Suprapubic skin (tissue), 4 donors: ENCODE measurements at regions not wholly inside any gene's neighbourhood (a gene's known extent, or its start where the extent isn't known, plus 50 kb on each side); places are given as distances from the start of the nearest gene placed in this dataset.

Source experiments
- DNase-seq, 2 donors: peaks; one replicate each; pipeline ENCODE4 v3.0.0-alpha.2; 2019; ENCODE audit warnings: low spot score in 2 of 2
- H3K27ac ChIP-seq: fragments of 200-600 bp; sonication (generic); one replicate; pipeline ENCODE4 v1.5.1; 2019
- H3K27me3 ChIP-seq: fragments of 200-600 bp; sonication (generic); one replicate; pipeline ENCODE4 v1.5.1; 2019
- H3K36me3 ChIP-seq: fragments of 200-600 bp; sonication (generic); one replicate; pipeline ENCODE4 v1.5.1; 2019
- H3K4me1 ChIP-seq: fragments of 200-600 bp; sonication (generic); one replicate; pipeline ENCODE4 v1.5.1; 2019
- H3K4me3 ChIP-seq: fragments of 200-600 bp; sonication (generic); one replicate; pipeline ENCODE4 v1.5.1; 2019; ENCODE audit warnings: mild to moderate bottlenecking
- H3K9me3 ChIP-seq: fragments of 200-600 bp; sonication (generic); one replicate; pipeline ENCODE4 v1.5.1; 2019
- EP300 ChIP-seq: sonication (generic); formaldehyde crosslinking; IDR thresholded peaks from one replicate; pipeline ENCODE4 v1.6.1; 2017; ENCODE audit warnings: antibody characterized with exemption
- POLR2A ChIP-seq, 2 donors: fragments of 450-650 bp; IDR thresholded peaks; one replicate each; pipeline ENCODE4 v1.6.1; 2017; ENCODE audit warnings: antibody characterized with exemption in 2 of 2, mild to moderate bottlenecking in 2 of 2, moderate library complexity in 2 of 2
- POLR2AphosphoS5 ChIP-seq, 3 donors: sonication (generic); formaldehyde crosslinking; IDR thresholded peaks; one replicate each; pipeline ENCODE4 v1.6.1; 2017; ENCODE audit warnings: antibody characterized with exemption in 3 of 3
- WGBS: methylation state at CpG from one replicate; pipeline ENCODE4 v1.1.5; 2018; 5-methylcytosine and 5-hydroxymethylcytosine counted together
- TF ChIP-seq, protein P1 (sequence below), 2 donors: fragments of 200-600 bp in 1 of 2; fragments of 450-650 bp in 1 of 2; sonication (generic) in 1 of 2; IDR thresholded peaks; one replicate each; pipeline ENCODE4 v1.5.1; 2016 to 2019; ENCODE audit warnings: antibody characterized with exemption in 2 of 2, mild to moderate bottlenecking in 1 of 2, moderate library complexity in 1 of 2

DNA sequence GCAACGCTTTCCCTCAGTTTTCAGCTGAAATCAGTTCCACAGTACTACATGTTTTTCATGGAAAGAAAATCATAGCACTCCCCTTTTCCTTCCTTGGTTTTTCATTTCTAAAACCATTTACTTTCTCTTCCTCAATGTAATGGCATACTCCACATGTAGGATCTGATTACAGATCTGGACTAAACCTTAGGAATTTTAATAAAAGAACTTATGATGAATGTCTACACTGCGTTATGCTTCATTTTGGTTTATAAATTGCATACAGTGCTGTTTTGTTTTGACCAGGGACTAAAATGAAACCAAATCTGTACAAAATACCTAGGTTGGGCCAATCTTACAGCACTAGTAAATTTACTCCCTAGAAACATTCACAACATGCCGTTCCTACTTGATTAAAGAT is 589.9 kb downstream of the TBC1D4 start:
- Histone ChIP-seq H3K27ac (no peak overlapping the region), H3K9me3 (no peaks in the 10 kb centered on the region), H3K4me3 (no peak overlapping the region), H3K36me3 (no peaks in the 10 kb centered on the region), H3K4me1 (no peaks in the 10 kb centered on the region), H3K27me3 (no peaks in the 10 kb centered on the region)
- TF ChIP-seq, protein P1, sequence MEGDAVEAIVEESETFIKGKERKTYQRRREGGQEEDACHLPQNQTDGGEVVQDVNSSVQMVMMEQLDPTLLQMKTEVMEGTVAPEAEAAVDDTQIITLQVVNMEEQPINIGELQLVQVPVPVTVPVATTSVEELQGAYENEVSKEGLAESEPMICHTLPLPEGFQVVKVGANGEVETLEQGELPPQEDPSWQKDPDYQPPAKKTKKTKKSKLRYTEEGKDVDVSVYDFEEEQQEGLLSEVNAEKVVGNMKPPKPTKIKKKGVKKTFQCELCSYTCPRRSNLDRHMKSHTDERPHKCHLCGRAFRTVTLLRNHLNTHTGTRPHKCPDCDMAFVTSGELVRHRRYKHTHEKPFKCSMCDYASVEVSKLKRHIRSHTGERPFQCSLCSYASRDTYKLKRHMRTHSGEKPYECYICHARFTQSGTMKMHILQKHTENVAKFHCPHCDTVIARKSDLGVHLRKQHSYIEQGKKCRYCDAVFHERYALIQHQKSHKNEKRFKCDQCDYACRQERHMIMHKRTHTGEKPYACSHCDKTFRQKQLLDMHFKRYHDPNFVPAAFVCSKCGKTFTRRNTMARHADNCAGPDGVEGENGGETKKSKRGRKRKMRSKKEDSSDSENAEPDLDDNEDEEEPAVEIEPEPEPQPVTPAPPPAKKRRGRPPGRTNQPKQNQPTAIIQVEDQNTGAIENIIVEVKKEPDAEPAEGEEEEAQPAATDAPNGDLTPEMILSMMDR (IDR thresholded peaks at IDR 0.05) = no peak
- no peak for TF ChIP-seq POLR2A (IDR thresholded peaks at IDR 0.05)
- TF ChIP-seq POLR2AphosphoS5 (IDR thresholded peaks at IDR 0.05) = no peak
- TF ChIP-seq EP300 = no peak
- DNase-seq = no peak
- 58% methylated on average over 3 of the region's 3 CpGs for WGBS

DNA sequence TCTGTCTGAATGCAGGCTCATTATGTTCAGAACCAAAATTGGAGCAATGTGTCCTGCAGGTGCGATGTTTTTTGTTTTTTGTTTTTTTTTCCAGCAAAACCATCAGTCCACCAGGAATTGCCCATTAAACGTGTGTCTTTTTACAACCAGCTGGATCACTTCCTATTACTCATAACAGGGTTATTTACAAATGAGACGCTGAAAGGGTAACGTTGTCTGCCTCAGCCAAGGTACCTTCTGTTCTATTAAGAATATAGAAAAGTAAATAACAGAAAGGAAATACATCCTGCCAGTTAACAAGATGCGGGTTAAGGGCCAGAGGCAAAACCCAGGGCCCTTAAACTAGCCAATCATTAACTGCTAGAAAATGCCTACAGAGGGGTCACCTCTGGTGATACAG is 590.4 kb downstream of the TBC1D4 start:
- H3K27me3 ChIP-seq = no peaks in the 10 kb centered on the region
- no peak overlapping the region for H3K4me3 ChIP-seq
- H3K9me3 ChIP-seq = no peaks in the 10 kb centered on the region
- H3K36me3 ChIP-seq = no peaks in the 10 kb centered on the region
- H3K4me1 ChIP-seq = no peaks in the 10 kb centered on the region
- 65% methylated on average over 5 of the region's 5 CpGs for WGBS
- TF ChIP-seq POLR2A (IDR thresholded peaks at IDR 0.05) (no peak), POLR2AphosphoS5 (IDR thresholded peaks at IDR 0.05) (no peak), EP300 (no peak)
- TF ChIP-seq, protein P1 (IDR thresholded peaks at IDR 0.05) = no peak
- no peak overlapping the region for H3K27ac ChIP-seq
- DNase-seq = no peak

DNA sequence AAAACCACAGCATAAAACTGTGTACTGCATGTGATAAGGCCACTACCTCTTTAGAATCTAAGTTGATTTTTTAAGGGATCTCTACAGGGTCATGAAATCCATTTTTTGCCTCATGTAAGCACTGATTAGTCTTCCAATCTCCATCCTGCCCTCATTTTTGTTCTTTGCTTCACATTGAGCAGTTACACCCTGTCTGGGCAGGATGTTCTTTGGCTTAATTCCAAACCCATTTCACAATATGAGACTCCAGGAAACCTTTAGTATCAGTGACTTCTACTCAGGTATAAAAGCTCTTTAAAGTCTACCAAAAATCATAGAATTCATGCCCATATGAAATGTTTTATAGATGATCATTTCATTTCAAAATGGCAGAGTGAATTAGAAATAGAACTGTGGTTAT is 592.6 kb downstream of the TBC1D4 start:
- no peak for TF ChIP-seq EP300
- TF ChIP-seq, protein P1 (IDR thresholded peaks at IDR 0.05) = no peak
- TF ChIP-seq POLR2A (IDR thresholded peaks at IDR 0.05) = no peak
- TF ChIP-seq POLR2AphosphoS5 (IDR thresholded peaks at IDR 0.05) = no peak
- H3K27ac ChIP-seq = no peak overlapping the region
- H3K4me3 ChIP-seq = no peak overlapping the region
- no peak for DNase-seq
- no peaks in the 10 kb centered on the region for H3K36me3 ChIP-seq
- H3K4me1 ChIP-seq = no peaks in the 10 kb centered on the region
- H3K27me3 ChIP-seq = no peaks in the 10 kb centered on the region
- no peaks in the 10 kb centered on the region for H3K9me3 ChIP-seq

DNA sequence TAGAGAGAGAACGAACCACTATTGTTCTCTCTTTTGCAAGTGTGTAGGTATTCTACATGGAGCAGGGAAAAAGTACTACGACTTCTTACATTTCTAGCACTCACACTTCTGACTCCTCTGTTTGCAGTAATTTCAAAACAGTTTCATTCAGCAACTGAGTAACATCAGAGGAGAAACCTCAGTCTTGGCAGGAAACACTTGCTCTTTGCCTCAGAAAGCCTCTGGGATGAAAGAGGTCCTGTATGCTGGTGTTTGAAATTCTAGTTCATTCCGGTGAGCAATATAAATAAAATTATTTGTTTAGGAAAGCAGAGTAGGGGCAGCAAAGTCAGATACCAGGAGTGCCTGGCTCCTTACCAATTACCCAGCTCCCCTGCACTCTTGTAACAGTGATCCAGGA is 595.5 kb downstream of the TBC1D4 start:
- Histone ChIP-seq H3K27ac (no peak overlapping the region), H3K4me1 (no peaks in the 10 kb centered on the region), H3K27me3 (no peaks in the 10 kb centered on the region), H3K36me3 (no peaks in the 10 kb centered on the region), H3K4me3 (no peak overlapping the region), H3K9me3 (no peaks in the 10 kb centered on the region)
- DNase-seq = no peak
- TF ChIP-seq EP300 (no peak), POLR2A (IDR thresholded peaks at IDR 0.05) (no peak), POLR2AphosphoS5 (IDR thresholded peaks at IDR 0.05) (no peak)
- TF ChIP-seq, protein P1 (IDR thresholded peaks at IDR 0.05) = no peak
- WGBS = 56% methylated on average over 3 of the region's 3 CpGs

DNA sequence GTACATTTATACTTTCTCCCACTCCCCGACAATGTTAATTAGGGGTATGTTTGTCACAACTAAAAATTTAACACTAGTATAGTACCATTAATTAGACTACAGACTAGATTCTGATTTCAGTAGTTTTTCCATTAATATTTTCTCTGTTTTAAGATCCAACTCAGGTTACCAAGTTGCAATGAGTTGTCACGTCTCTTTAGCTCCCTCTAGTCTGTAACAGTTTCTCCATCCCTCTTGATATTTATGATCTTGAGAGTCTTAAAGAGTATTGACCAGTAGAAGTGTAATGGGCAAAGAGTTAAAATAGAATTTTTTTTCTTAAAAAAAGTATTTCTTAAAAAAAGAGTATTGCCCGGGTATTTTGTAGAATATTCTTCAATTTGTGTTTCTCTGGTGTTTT is 598.1 kb downstream of the TBC1D4 start:
- TF ChIP-seq POLR2A (IDR thresholded peaks at IDR 0.05) (no peak), POLR2AphosphoS5 (IDR thresholded peaks at IDR 0.05) (no peak), EP300 (no peak)
- TF ChIP-seq, protein P1 (IDR thresholded peaks at IDR 0.05) = no peak

More for the DNA sequence above, 598.1 kb downstream of the TBC1D4 start:
- H3K4me3 ChIP-seq = no peak overlapping the region
- H3K4me1 ChIP-seq = no peaks in the 10 kb centered on the region
- H3K27me3 ChIP-seq = no peaks in the 10 kb centered on the region
- no peaks in the 10 kb centered on the region for H3K36me3 ChIP-seq
- no peak overlapping the region for H3K27ac ChIP-seq
- no peak for DNase-seq
- WGBS = 82% methylated on average over 3 of the region's 3 CpGs
- no peaks in the 10 kb centered on the region for H3K9me3 ChIP-seq
